Gastroesophageal sphincter (tissue), 3 donors: ENCODE measurements at regions not wholly inside any gene's neighbourhood (a gene's known extent, or its start where the extent isn't known, plus 50 kb on each side); places are given as distances from the start of the nearest gene placed in this dataset.

Experiments used
- EP300 ChIP-seq: sonication (generic); formaldehyde crosslinking; IDR thresholded peaks from one replicate; pipeline ENCODE4 v1.6.1; 2017; ENCODE audit warnings: antibody characterized with exemption, mild to moderate bottlenecking
- POLR2A ChIP-seq, 2 donors: fragments of 450-650 bp; IDR thresholded peaks; one replicate each; pipeline ENCODE4 v1.6.1; 2017; ENCODE audit warnings: antibody characterized with exemption in 2 of 2, mild to moderate bottlenecking in 2 of 2, moderate library complexity in 1 of 2
- TF ChIP-seq, protein P1 (sequence below), 4 experiments: fragments of 200-600 bp in 2 of 4; fragments of 450-650 bp in 2 of 4; sonication (generic) in 1 of 4; IDR thresholded peaks; one replicate each; pipeline ENCODE4 v1.5.1; 2017 to 2019; ENCODE audit warnings: antibody characterized with exemption in 4 of 4, mild to moderate bottlenecking in 2 of 4, moderate library complexity in 2 of 4

GRCh38 chr18:37874721-37875120 lies 309.1 kb upstream of the CELF4 start:
- TF ChIP-seq, protein P1, sequence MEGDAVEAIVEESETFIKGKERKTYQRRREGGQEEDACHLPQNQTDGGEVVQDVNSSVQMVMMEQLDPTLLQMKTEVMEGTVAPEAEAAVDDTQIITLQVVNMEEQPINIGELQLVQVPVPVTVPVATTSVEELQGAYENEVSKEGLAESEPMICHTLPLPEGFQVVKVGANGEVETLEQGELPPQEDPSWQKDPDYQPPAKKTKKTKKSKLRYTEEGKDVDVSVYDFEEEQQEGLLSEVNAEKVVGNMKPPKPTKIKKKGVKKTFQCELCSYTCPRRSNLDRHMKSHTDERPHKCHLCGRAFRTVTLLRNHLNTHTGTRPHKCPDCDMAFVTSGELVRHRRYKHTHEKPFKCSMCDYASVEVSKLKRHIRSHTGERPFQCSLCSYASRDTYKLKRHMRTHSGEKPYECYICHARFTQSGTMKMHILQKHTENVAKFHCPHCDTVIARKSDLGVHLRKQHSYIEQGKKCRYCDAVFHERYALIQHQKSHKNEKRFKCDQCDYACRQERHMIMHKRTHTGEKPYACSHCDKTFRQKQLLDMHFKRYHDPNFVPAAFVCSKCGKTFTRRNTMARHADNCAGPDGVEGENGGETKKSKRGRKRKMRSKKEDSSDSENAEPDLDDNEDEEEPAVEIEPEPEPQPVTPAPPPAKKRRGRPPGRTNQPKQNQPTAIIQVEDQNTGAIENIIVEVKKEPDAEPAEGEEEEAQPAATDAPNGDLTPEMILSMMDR (IDR thresholded peaks at IDR 0.05) = no peak
- TF ChIP-seq EP300 (no peak), POLR2A (IDR thresholded peaks at IDR 0.05) (no peak)
